GM19043 (cell line): ENCODE measurements at regions not wholly inside any gene's neighbourhood (a gene's known extent, or its start where the extent isn't known, plus 50 kb on each side); places are given as distances from the start of the nearest gene placed in this dataset.

Source experiments
- ATAC-seq: cut with Tn5 transposase; IDR thresholded peaks from one replicate; pipeline ENCODE4 v1.9.1; 2021; ENCODE audit warnings: low read depth; ENCODE audit not compliant: unreplicated experiment

DNA sequence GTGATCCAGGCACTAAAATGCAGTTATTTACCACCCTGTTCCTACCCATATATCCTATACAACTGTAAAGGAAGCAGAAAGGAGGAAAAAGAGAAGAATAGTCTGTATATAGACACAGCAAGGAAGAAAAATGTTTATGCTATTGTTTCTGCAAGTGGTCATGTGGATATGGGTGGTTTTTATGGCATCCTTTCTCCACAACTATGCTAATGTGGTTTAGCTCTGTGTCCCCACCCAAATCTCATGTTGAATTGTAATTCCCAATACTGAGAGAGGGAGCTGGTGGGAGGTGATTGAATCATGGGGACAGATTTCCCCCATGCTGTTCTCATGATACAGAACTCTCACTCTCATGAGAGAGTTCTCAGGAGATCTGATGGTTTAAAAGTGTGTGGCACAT lies 439.8 kb downstream of the ZSWIM6 start:
- no peak for ATAC-seq

DNA sequence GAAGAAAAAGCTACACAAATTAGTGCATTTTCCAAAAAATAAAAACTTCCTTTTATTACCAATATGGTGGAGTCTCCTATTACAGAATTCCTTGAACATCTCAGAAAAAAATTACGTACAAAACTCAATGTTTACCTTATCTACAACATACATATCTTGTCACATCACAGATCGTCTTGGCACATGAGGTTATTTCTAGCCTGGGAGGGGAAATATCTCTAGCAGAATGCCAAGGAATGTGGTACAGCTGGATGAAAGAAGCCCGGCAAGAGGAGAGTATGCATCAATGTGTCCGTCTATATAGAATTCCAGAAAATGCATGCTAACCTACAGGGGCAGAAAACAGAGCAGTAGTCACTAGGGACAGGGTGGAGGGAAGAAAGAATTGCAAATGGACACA lies 443.8 kb downstream of the ZSWIM6 start:
- ATAC-seq, result no peak

DNA sequence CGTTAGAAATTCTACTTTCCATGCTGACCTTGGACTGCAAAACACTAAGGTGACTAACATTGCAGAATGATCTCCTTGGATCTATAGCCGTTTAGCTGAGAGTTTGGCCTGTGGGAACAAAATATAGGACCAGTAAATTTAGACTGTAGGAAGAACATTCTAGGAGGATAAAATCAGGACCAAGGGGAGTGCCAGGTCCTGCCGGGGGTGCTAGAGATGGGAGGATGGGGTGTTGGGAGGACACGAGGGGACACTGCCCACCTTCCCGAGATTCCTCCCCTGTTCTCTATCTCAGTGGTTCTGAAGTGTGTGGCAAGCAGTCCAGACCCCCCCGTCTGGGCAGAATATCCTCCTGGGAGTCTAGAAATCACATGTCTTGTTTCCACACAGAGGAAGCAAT lies 445.2 kb downstream of the ZSWIM6 start:
- ATAC-seq, result no peak

DNA sequence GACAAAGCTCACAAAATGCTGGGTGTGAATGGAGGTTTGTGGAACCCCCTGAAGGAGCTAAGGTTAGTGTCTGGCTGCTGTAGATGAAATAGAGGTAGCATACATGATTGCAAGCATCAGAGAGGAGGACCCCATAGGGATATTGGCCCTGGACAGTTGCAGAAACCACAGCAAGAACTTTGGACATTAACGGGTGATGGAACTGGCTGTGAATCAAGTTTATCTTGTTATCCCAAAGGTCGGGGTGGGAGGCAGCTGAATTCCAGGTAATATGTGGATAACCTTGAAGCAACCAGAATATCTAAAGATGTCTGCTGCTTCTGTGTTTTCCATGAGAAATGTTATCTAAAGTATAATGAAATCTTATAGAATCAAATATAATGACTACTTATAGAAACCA lies 447.7 kb downstream of the ZSWIM6 start:
- ATAC-seq, result no peak

DNA sequence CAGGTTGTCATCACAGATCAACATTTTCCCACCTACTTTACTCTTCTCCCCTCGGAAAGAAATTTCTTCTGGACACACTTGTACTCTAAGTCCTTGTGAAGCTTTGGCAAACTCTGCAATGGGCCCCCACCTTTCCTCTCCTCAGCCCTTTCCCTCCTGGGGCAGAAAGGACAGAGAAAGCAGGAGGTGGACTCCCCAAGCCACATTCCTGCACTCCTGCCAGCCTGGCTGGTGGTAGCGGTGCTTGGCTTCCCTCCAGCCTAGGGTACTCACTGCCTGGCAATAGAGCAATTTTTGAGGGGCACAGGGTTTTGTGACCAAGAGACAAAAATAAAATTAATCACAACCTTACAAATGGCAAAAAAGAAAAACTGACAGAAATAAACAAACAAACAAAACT lies 451.4 kb downstream of the ZSWIM6 start:
- ATAC-seq, result no peak

DNA sequence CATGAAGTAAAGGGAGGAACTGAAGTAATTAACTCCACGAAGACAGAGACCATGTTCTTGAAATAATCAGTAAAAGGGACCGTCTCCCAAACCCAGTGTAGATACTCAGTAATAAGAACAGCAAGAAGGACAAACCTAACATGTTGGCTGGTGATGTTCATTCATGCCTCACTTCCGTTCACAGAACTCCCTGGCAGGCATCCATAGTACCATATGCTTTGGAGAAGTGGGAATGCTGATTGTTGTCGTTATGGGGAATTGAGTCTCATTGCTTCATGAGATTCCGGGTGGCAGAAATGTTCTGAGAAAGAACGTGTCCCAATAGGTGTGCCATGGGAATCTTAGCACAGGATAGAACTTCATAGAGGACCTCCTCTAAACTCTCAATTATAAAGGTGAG lies 452.3 kb downstream of the ZSWIM6 start:
- no peak for ATAC-seq

DNA sequence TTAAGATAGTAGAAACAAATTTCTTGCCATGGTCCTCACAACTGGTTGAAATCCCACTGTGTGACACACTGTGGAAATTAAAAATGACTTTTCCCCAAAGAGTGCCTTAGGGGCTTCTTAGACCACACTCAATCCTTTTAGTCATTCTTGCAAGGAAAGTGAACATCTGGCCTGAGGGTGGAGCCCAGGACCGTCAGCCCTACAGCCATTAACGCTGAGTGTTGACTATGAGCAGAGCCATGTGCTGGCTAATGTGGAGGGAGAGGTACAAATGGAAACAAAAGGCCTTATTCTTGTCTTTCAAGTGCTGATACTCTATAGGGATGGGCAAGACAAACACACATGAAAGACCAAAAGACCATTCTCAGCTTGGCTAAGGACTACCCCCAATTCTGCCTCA lies 456.5 kb downstream of the ZSWIM6 start:
- ATAC-seq, result no peak

DNA sequence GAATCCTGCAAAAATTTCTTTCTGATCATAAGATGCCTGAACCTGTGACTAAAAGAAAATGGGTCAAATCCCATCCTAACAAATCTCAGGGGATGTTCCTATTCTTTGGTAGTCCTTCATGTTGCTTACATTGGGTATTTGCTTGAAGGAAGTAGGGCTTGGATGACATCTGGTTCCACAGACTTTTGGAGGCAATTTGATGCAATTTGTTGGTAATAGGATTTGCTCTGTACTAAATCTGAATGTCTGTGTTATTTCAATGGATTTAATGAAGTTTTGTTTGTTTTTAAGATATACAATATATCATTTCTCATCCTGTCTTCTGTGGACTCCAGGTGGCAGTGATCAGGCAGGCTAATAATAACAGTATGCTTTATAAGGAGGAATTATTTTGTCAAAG lies 457.9 kb downstream of the ZSWIM6 start:
- no peak for ATAC-seq

DNA sequence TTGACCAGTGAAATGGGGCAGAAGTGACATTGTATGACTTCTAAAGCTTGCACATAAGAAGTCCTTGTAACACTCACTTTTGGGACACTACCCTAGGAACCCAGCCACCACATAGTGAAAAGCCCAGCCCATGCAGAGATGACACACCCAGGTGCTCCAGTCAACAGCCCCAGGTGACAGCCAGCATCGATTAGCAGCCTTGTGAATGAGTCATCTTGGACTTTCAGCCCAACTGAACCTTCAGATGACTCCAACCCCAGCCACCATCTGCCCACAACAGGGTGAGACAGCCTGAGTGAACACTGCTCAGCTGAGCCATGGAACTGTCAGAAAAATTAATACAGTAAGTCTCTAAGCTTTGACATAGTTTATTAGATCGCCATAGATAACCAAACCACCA lies 458.6 kb downstream of the ZSWIM6 start:
- ATAC-seq, result peak; percentile 56

DNA sequence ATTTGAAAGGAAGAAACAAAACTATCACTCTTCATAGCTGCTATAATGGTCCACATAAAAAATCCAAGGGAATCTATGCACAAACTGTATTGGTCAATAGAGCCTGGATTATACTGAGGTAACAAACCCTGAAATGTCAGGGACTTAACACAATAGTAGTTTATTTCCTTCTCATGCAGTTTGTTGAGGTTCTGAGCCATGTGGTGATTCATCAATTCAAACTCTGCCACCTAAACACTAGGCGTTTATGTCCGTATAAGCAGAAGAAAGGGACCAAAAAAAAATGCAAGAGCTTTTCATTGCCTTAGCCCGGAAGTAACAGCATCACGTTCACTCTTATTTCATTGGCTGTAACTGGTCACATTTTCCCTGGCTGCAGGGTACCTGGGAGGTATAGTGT lies 464.7 kb downstream of the ZSWIM6 start:
- ATAC-seq, result no peak

DNA sequence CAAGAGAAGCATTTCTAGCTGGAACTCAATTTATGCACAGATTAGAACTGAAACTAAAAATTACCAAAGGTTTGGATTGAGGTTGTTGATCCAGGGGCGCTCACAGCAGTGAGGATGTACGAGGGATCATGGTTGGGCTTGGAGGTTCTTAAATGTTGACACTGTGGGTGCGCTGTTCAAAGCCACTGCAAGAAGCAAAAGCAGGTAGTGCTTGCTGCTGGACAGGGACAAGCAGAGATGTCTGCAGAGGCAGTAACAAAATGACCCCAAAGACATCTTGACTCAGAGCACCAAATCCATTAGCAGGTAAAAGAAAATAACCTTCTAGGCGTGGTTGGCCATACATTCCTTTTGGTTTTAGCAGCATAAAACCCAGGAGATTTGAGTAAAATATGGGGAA lies 468.4 kb downstream of the ZSWIM6 start:
- no peak for ATAC-seq

DNA sequence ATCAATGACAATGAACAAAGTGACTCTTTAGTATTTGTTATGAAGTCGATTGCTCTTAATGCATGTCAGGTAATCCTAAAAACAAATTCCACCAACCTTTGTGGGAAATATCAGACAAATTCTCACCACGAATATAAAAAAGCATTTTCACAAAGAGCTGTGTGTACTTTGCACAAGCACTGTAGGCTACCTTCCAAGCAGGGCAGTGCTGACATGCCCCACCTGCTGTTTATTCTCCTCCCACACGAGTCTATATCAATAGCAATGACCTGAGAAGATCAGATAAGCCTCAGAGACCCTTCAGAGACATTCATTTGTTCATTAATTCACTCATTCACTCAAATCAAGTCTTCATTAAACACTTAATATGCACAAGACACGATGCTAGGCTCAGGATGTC lies 469.1 kb downstream of the ZSWIM6 start:
- ATAC-seq, result no peak

DNA sequence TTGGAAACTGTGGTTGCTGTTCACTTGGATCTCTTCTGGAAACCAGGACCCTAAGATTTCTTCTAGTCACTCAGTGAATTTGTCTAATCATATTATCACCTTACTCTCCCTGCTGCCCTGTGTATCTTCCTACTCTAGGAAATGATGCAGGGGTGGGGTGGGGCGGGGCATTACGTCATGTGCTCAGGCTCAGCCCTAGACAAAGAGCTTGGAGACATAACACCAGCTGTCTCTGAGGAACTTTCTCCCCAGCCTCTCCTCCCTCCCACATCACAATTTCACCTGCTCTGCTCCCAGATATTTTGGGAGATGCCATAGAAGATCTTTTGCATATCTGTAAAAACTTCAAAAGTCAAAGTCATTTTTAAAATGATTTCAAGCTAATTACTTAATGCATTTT lies 470.4 kb downstream of the ZSWIM6 start:
- no peak for ATAC-seq

DNA sequence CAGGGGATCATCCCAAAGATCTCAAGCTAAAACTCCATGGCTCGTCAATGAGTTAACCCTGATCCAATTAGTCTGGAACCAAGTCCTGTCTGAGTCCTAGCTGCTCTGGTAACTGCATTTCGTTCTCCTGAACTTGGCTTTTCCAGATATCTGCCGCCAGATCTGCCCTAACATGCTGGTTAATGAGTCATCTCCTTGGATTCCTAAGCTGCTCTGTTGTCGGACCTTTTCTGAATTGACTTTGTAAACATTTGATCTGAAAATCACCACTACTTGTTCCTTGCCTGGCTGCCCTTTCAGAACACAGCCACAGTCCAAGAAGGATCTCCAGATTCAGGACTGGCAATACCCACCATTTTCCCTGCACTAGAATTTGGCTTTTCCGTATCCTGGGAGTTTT lies 473.0 kb downstream of the ZSWIM6 start:
- no peak for ATAC-seq

DNA sequence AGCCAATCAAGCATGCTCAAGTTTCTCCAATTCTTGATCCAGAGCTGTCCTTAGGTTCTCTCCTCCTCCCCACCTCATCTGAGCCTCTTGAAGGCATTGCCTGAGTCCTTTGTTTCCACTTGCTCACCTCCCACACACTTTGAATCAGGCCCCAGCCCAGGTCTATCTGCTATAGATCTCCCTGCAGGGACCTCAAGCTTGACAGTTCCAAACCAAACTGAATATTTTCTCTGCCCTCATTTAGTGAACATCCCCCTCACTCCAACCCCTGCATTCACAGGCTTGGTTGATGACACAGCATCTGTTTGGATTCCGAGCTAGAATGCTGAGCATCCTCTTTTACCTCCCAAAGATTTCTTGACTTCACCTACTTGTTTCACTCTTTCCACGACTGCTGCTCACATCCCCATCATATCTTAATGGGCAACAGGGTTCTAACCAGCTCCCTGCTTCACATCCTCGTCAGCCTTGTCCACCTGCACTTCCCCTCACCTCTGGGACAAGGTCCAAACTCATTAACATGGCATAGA lies 474.5 kb downstream of the ZSWIM6 start:
- no peak for ATAC-seq

DNA sequence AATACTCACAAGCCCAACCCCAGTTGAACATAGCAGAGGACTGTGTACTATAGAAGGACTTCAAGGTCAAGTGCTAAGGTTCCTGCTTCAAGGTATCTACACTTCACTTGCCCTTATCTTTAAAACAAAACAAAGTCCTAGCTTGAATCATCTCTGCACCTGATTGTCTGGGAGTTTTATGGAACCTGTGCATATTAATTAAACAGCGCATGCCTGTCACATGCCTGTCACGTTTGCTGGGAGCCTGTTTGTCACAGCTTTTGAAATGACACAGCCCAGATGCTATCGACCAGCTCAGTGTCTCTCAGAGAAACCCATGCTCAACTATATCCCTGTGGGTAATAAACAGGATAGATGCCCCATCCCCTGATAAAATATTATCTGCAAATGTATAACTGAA lies 476.0 kb downstream of the ZSWIM6 start:
- no peak for ATAC-seq

DNA sequence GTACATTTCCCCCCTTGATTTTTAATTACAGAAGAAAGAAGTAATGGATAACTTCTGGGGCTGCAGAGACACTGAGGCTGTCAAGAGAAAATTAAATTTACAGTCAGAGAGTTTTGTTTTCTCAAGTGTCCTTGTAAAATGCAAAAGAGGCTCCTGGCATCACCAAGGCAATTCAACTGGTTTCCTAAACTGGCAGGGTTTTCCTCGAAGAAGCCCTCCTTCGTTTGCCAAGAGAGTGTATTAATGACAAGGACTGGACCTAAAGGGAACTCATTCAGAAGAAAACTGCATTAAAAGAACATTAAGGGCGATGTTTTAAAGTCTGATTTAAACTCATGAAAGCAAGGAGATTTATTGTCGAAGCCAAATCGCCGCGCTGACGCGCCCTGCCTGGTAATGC lies 476.9 kb downstream of the ZSWIM6 start:
- no peak for ATAC-seq

DNA sequence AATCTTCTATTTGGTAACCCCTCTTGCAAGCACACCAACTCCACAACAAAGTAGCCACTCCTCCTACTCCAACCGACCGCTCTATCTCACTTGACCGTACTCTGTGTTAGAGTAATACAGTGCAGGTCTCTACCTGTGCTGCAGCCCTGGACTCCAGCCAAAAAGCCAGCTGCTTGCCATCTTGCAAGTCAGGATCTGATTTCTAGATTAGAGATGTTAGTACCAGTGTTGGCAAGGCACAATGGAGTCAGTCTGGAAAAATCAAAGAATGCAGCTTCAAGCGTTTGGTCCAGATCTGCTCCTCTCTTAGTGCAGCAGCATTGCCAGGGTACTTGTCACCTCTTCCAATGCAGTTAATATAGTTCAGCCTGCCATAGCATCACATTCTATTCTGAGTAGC lies 477.6 kb downstream of the ZSWIM6 start:
- no peak for ATAC-seq

DNA sequence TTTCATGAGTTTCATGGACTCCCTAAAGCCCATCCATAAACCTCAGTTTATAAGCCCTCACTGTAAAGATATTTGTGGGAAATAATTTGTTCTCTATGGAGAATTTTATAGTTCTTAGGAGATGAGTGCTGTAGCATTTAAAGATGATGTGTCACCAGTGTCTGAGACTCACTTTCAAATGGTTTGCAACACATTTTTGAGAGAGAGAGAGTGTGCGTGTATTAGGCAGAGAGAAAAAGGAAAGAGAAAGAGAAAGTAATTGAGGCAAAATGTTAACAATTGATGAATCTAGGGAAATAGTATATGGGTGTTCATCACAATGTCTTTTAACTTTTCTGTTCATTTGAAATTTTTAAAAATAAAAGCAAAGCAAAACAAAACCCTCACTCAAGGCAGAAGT lies 479.0 kb downstream of the ZSWIM6 start:
- no peak for ATAC-seq

DNA sequence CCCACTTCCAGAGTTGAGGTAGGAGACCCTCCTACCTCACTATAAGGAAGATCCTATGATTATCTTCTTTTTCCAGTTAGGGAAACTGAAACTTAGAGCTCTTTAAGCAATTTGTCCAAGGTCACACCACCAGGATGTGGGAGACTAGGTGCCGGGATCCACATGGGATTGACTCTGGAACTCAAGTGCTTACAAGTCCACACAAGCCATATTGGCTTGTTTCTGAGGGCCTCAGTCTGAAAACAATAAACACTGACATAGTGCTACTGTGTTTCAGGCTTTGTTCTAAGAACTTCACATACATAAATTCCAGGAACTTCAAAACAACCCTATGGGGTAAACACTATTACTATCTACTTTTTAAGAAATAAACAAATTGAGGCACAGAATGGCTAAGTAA lies 481.3 kb downstream of the ZSWIM6 start:
- ATAC-seq, result no peak

DNA sequence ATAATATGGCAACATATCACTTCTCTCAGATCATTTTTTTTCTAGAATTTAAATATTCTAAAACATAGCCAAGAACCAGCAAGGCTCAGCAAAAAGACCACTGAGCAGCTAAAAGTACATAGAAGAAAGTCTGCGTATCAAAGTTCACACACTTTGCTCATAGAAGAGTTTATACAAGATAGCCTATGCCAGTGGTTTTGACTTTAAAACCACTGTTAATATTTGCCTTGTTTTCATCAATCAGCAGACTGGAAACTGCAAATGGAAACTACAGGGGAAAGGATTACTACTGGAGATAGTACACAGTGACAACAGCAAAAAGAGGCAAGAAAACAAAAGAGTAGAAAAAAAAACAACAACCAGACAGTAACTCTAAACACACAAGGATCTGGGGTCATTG lies 483.3 kb downstream of the ZSWIM6 start:
- ATAC-seq, result no peak

DNA sequence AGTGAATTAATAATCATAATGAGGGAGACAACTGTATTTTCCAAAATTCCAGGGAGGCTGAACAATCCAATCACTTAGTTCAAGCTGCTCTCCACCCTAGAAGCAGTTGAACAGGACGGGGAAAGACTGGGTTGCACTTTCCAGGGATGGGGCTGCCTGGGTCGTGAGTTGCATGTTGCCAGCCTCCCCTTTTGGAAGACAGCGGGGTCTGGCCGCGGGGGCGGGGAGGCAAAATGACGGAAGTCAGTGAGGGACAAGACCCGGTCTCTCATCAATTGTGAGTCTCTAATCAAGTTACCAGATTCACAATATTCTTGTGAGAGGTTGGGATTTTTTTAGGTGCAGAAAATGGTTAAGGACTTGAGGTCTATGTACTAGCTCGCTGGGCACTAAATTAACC lies 484.1 kb downstream of the ZSWIM6 start:
- ATAC-seq, result no peak

DNA sequence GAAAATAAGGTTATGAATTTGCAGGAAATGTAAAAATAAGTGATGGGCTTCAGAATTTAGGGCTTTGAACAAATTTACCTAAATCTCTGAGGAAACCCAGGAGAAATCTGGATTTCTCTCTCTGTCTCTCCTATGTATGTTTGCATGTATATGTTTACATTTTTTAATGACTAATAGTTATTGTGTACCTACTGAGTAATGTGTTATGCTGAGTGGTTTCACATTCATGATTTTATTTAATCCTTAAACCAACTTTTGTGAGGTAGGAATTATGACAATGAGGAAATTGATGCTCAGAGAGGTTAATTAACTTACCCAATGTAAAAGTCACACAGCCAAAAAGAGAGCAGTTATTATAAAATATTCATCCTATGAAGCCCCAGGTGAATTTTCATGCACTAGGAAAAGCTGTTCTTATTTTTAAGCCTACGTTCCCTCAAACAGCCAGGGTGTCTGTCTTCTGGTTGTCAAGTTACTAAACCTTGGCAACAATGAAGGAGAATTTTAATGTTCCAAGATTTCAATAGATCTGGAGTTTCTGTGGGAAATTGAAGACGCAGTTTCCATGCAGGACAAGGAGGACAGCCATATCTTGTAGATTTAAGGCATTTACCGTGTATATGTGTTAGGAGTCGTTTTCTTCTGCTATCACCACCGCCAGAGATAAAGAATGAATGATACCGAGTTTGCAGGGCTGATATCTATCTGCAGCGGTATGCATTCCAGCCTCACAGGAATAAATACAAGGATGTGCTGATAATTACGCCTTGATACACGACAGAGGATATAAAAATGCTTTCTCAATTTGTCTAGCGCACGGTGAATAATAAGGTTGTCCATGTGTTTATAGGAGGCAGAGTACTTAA lies 484.8 kb downstream of the ZSWIM6 start:
- no peak for ATAC-seq
